Pancreas (tissue), 10 donors: ENCODE measurements at regions not wholly inside any gene's neighbourhood (a gene's known extent, or its start where the extent isn't known, plus 50 kb on each side); places are given as distances from the start of the nearest gene placed in this dataset.

ENCODE experiments used
- ATAC-seq, 4 donors: fragments of 200-7000 bp; cut with Tn5 transposase; one replicate each; pipeline versions ENCODE4 v1.8.0 to v1.9.1; 2020; ENCODE audit warnings: mild to moderate bottlenecking in 4 of 4, moderate library complexity in 4 of 4
- DNase-seq, 6 donors: peaks; one replicate each; pipeline ENCODE4 v3.0.0-alpha.2; 2020
- FAIRE-seq: peaks from 2 replicates; lab custom pipeline; 2012; peaks lifted over from hg19 to GRCh38; lab: Jason Lieb, UNC
- H3K27ac ChIP-seq, 4 donors: fragments of 200-600 bp; sonication (generic); 1 replicate in 3 of 4; 2 replicates in 1 of 4; pipeline versions ENCODE4 v1.5.0 to v1.8.0; 2020
- H3K27me3 ChIP-seq, 4 donors: fragments of 200-600 bp; one replicate each; pipeline ENCODE4 v1.8.0; 2021
- H3K36me3 ChIP-seq, 3 donors: fragments of 200-600 bp; sonication (generic) in 1 of 3; one replicate each; pipeline versions ENCODE4 v1.5.0 to v1.8.0; 2020 to 2021
- H3K4me1 ChIP-seq, 3 donors: fragments of 200-600 bp; one replicate each; pipeline ENCODE4 v1.8.0; 2021
- H3K4me3 ChIP-seq, 4 donors: fragments of 200-600 bp; sonication (generic) in 2 of 4; one replicate each; pipeline versions ENCODE4 v1.5.0 to v1.8.0; 2020 to 2021
- H3K9me3 ChIP-seq, 4 donors: fragments of 200-600 bp; one replicate each; pipeline ENCODE4 v1.8.0; 2021
- WGBS, 2 donors: extraction: QIAGEN DNeasy Blood & Tissue Kit; methylation state at CpG; one replicate each; pipeline ENCODE4 v1.1.7; 2013; 5-methylcytosine and 5-hydroxymethylcytosine counted together
- intact Hi-C, 3 donors: fragments of 100-400 bp; cut with DNase I; formaldehyde crosslinking; loops; one replicate each; pipeline versions ENCODE4 v1.11.1 to v1.14.2; 2022
- TF ChIP-seq, protein P1 (sequence below), 4 donors: fragments of 200-600 bp; sonication (generic) in 3 of 4; IDR thresholded peaks; one replicate each; pipeline versions ENCODE4 v1.5.0 to v1.8.0; 2021; ENCODE audit warnings: antibody characterized with exemption in 4 of 4
- donor health status: healthy with polysubstance abuse.
- donor health status: DM: no; HTN: no; CAD: no; lungs with moderate emphysema.
- donor health status: DM: no; HTN: no; CAD: no.
- donor health status: control.
- donor health status: control.
- donor health status: Bipolar disorder and iron deficiency.
- donor health status: DM: yes; HTN: yes; CAD: no.
- donor health status: DM: no; HTN: no; CAD: no.
- donor health status: DM: no; HTN: no; CAD: no.
- donor health status: DM: yes; HTN: yes; CAD: no.

DNA sequence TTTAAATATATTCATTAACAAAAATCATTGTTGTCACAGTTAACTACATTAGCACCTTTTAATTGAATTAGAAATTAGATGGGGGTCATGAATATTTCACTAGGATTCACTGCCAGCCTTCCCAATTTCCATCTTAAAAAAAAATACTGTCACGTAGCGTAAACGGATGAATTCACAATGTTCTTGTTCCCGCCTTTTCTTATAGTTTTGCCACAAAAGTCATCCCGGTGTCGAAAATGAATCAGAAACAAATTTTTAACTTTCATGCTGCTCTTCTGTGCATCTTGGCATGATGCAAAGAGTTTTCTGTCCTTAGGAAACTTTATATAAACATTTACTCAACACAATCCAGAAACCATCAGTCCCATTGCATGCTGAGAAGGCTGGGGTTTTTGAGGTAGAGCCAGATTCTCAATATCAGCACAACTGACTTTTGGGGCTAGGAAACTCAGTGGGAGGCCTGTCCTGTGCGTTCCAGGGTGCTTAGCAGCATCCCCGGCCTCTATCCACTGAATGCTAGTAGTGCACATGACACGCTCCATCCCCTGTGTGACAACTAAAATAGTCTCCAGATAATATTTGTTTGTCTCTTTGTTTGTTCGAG is 252.9 kb upstream of the XYLT1 start:
- no peaks in the 10 kb centered on the region for H3K36me3 ChIP-seq
- no peaks in the 10 kb centered on the region for H3K4me1 ChIP-seq
- WGBS, 2 donors, result 53 to 62% methylated on average over 10 of the region's 10 CpGs
- ATAC-seq, result no peak
- DNase-seq, result no peak
- H3K27me3 ChIP-seq, result no peaks in the 10 kb centered on the region
- no peaks in the 10 kb centered on the region for H3K9me3 ChIP-seq
- TF ChIP-seq, protein P1, sequence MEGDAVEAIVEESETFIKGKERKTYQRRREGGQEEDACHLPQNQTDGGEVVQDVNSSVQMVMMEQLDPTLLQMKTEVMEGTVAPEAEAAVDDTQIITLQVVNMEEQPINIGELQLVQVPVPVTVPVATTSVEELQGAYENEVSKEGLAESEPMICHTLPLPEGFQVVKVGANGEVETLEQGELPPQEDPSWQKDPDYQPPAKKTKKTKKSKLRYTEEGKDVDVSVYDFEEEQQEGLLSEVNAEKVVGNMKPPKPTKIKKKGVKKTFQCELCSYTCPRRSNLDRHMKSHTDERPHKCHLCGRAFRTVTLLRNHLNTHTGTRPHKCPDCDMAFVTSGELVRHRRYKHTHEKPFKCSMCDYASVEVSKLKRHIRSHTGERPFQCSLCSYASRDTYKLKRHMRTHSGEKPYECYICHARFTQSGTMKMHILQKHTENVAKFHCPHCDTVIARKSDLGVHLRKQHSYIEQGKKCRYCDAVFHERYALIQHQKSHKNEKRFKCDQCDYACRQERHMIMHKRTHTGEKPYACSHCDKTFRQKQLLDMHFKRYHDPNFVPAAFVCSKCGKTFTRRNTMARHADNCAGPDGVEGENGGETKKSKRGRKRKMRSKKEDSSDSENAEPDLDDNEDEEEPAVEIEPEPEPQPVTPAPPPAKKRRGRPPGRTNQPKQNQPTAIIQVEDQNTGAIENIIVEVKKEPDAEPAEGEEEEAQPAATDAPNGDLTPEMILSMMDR (IDR thresholded peaks at IDR 0.05), result no peak
- no peak overlapping the region for H3K4me3 ChIP-seq
- intact Hi-C loops, result no loop called here
- no peak overlapping the region for H3K27ac ChIP-seq
- FAIRE-seq, result no peak

- H3K4me1 ChIP-seq, result no peaks in the 10 kb centered on the region
- no peaks in the 10 kb centered on the region for H3K36me3 ChIP-seq
- intact Hi-C loops, result no loop called here
- DNase-seq, result no peak
- no peak overlapping the region for H3K4me3 ChIP-seq
- TF ChIP-seq, protein P1 (IDR thresholded peaks at IDR 0.05), result no peak
- WGBS, 2 donors, result 20 to 43% methylated on average over 2 of the region's 2 CpGs
- FAIRE-seq, result no peak
- no peak for ATAC-seq
- peaks cover 0 to 3% (median 0%) of the 10 kb centered on the region in 4 donors for H3K27me3 ChIP-seq
- no peaks in the 10 kb centered on the region for H3K9me3 ChIP-seq
- H3K27ac ChIP-seq, result no peak overlapping the region
Measured at GRCh38 chr16:17718495-17718894, 247.7 kb upstream of the XYLT1 start.

DNA sequence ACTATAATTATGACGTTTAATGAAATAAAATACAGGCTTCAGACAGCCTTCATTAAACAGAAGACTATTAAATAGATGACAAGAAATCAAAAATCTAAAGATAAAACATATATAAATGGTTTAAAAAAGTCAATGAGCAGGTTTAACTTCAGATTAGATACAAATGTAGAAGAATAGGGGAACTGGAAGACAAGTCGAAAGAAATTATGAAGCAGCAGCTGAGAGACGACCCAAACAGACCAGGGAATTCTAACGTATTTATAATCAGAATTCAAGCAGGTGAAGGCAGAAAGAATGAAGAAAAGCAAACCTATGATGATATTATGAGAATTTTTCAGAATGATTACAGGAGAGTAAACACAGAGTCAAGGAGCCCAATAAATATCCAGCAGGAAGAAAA is 235.1 kb upstream of the XYLT1 start:
- Histone ChIP-seq H3K4me1 (no peaks in the 10 kb centered on the region), H3K9me3 (no peaks in the 10 kb centered on the region), H3K4me3 (no peak overlapping the region), H3K36me3 (no peaks in the 10 kb centered on the region), H3K27ac (no peak overlapping the region), H3K27me3 (no peaks in the 10 kb centered on the region)
- ATAC-seq (no peak), DNase-seq (no peak), FAIRE-seq (no peak)
- intact Hi-C loops, result no loop called here
- TF ChIP-seq, protein P1 (IDR thresholded peaks at IDR 0.05), result no peak
- 50 to 51% methylated on average over 4 of the region's 4 CpGs for WGBS, 2 donors

GRCh38 chr16:17696616-17697015 is 225.9 kb upstream of the XYLT1 start:
- ATAC-seq, result no peak
- Histone ChIP-seq H3K27ac (no peak overlapping the region), H3K4me3 (no peak overlapping the region), H3K27me3 (no peaks in the 10 kb centered on the region), H3K4me1 (no peaks in the 10 kb centered on the region), H3K36me3 (no peaks in the 10 kb centered on the region), H3K9me3 (no peaks in the 10 kb centered on the region)
- DNase-seq, result no peak
- intact Hi-C loops, result no loop called here
- WGBS, 2 donors, result 37 to 51% methylated on average over 3 of the region's 3 CpGs
- TF ChIP-seq, protein P1 (IDR thresholded peaks at IDR 0.05), result no peak
- no peak for FAIRE-seq

DNA sequence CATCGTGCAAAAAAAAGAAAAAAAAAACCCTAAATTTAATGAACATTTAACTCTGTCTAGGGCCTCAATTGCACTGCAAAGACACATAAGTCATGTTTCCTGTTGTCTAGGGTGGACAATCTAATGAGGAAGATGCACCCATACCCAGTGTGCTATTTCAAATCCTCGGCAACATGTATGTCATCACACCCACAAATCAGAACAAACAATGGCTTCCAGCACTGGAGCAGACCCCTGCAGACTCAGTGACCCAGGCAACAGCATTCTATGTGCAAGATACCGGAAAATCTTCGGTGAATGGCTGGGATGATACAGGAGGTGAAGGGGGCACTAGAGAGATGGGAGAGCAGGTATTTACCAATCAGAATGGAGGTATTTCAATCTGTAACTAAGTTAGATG is 221.7 kb upstream of the XYLT1 start:
- Histone ChIP-seq H3K36me3 (no peaks in the 10 kb centered on the region), H3K27ac (no peak overlapping the region), H3K4me3 (no peak overlapping the region), H3K4me1 (no peaks in the 10 kb centered on the region), H3K27me3 (no peaks in the 10 kb centered on the region), H3K9me3 (no peaks in the 10 kb centered on the region)
- intact Hi-C loops, result no loop called here
- no peak for ATAC-seq
- DNase-seq, result no peak
- 70 to 73% methylated on average over 4 of the region's 4 CpGs for WGBS, 2 donors
- no peak for FAIRE-seq
- TF ChIP-seq, protein P1 (IDR thresholded peaks at IDR 0.05), result no peak
